ENCODE measurements at regions not wholly inside any gene's neighbourhood (a gene's known extent, or its start where the extent isn't known, plus 50 kb on each side); places are given as distances from the start of the nearest gene placed in this dataset.

- Histone ChIP-seq H3K36me3 (ENCODE audit: low read depth, missing control alignments) (no peaks in the 10 kb centered on the region), H3K4me3 (no peak overlapping the region), H3K9me3 (no peaks in the 10 kb centered on the region), H3K4me1 (no peaks in the 10 kb centered on the region), H3K27ac (no peak overlapping the region), H3K27me3 (no peaks in the 10 kb centered on the region)
- TF ChIP-seq POLR2A (IDR thresholded peaks at IDR 0.05), result no peak
- TF ChIP-seq CTCF (IDR thresholded peaks at IDR 0.05), result no peak
- intact Hi-C loops (cut with DNase I; ENCODE audit: low total_unique reads), result no loop called here
- DNase-seq, result no peak
- WGBS, 2 donors, result 78 to 83% methylated on average over 10 to 13 of the region's 13 CpGs
These were observed 118.7 kb downstream of the SIK1 start for GRCh38 chr21:43308101-43308814.

GRCh38 chr21:43307677-43308070, 119.3 kb downstream of the SIK1 start:
- H3K4me1 ChIP-seq, result no peaks in the 10 kb centered on the region
- no peaks in the 10 kb centered on the region for H3K36me3 ChIP-seq (ENCODE audit: low read depth, missing control alignments)
- 87 to 94% methylated on average over 2 to 7 of the region's 7 CpGs for whole genome bisulfite sequencing, 2 donors
- DNase-seq, result no peak
- H3K9me3 ChIP-seq, result no peaks in the 10 kb centered on the region
- no peaks in the 10 kb centered on the region for H3K27me3 ChIP-seq
- no peak for TF ChIP-seq POLR2A (IDR thresholded peaks at IDR 0.05)
- TF ChIP-seq CTCF (IDR thresholded peaks at IDR 0.05), result no peak
- intact Hi-C loops (cut with DNase I; ENCODE audit: low total_unique reads), result no loop called here
- no peak overlapping the region for H3K4me3 ChIP-seq
- no peak overlapping the region for H3K27ac ChIP-seq

GRCh38 chr21:43306911-43307676, 119.8 kb downstream of the SIK1 start:
- Histone ChIP-seq H3K9me3 (no peaks in the 10 kb centered on the region), H3K4me3 (no peak overlapping the region), H3K27ac (no peak overlapping the region), H3K36me3 (ENCODE audit: low read depth, missing control alignments) (no peaks in the 10 kb centered on the region), H3K4me1 (no peaks in the 10 kb centered on the region), H3K27me3 (no peaks in the 10 kb centered on the region)
- no peak for DNase-seq
- intact Hi-C loops (cut with DNase I; ENCODE audit: low total_unique reads), result no loop called here
- TF ChIP-seq POLR2A (IDR thresholded peaks at IDR 0.05) (no peak), CTCF (IDR thresholded peaks at IDR 0.05) (no peak)
- WGBS, 2 donors, result 83 to 88% methylated on average over 12 to 24 of the region's 24 CpGs

GRCh38 chr21:43306391-43306790, 120.5 kb downstream of the SIK1 start:
- no peak for DNase-seq
- no peak overlapping the region for H3K4me3 ChIP-seq
- intact Hi-C loops (cut with DNase I; ENCODE audit: low total_unique reads), result no loop called here
- no peaks in the 10 kb centered on the region for H3K4me1 ChIP-seq
- TF ChIP-seq POLR2A (IDR thresholded peaks at IDR 0.05) (no peak), CTCF (IDR thresholded peaks at IDR 0.05) (no peak)
- H3K27ac ChIP-seq, result no peak overlapping the region
- H3K36me3 ChIP-seq (ENCODE audit: low read depth, missing control alignments), result no peaks in the 10 kb centered on the region
- no peaks in the 10 kb centered on the region for H3K27me3 ChIP-seq
- H3K9me3 ChIP-seq, result no peaks in the 10 kb centered on the region
- 90 to 100% methylated on average over 3 to 11 of the region's 11 CpGs for WGBS, 2 donors
